Esophagus squamous epithelium (tissue), 5 donors: ENCODE measurements at regions not wholly inside any gene's neighbourhood (a gene's known extent, or its start where the extent isn't known, plus 50 kb on each side); places are given as distances from the start of the nearest gene placed in this dataset.

Source experiments
- DNase-seq: peaks from one replicate; lab custom pipeline; 2025; lab: John Stamatoyannopoulos, UW
- H3K27ac ChIP-seq, 4 donors: fragments of 200-600 bp; sonication (generic); one replicate each; pipeline ENCODE4 v1.5.1; 2016 to 2019; ENCODE audit warnings: mild to moderate bottlenecking in 1 of 4
- H3K27me3 ChIP-seq, 4 donors: fragments of 200-600 bp; sonication (generic); 1 replicate in 3 of 4; 2 replicates in 1 of 4; pipeline versions ENCODE4 v1.5.1 to v1.6.0; 2017 to 2021; ENCODE audit warnings: antibody characterized with exemption in 1 of 4
- H3K36me3 ChIP-seq, 3 donors: fragments of 200-600 bp; sonication (generic); one replicate each; pipeline ENCODE4 v1.5.1; 2016 to 2019
- H3K4me1 ChIP-seq, 3 donors: fragments of 200-600 bp; sonication (generic); one replicate each; pipeline ENCODE4 v1.5.1; 2017 to 2019
- H3K4me3 ChIP-seq, 4 donors: fragments of 200-600 bp; sonication (generic); 1 replicate in 3 of 4; 2 replicates in 1 of 4; pipeline ENCODE4 v1.5.1; 2016 to 2019; ENCODE audit warnings: mild to moderate bottlenecking in 2 of 4, moderate library complexity in 1 of 4
- H3K9me3 ChIP-seq, 3 donors: fragments of 200-600 bp; sonication (generic); one replicate each; pipeline ENCODE4 v1.5.1; 2016 to 2019
- POLR2A ChIP-seq, 4 donors: fragments of 450-650 bp; IDR thresholded peaks; one replicate each; pipeline ENCODE4 v1.6.1; 2017; ENCODE audit warnings: antibody characterized with exemption in 4 of 4, mild to moderate bottlenecking in 4 of 4, moderate library complexity in 3 of 4
- WGBS, 2 donors: methylation state at CpG; one replicate each; pipeline ENCODE4 v1.1.5; 2018; 5-methylcytosine and 5-hydroxymethylcytosine counted together
- intact Hi-C: fragments of 100-400 bp; cut with DNase I; formaldehyde crosslinking; loops from one replicate; pipeline ENCODE4 v1.15.0; 2022
- TF ChIP-seq, protein P1 (sequence below), 6 experiments: fragments of 450-650 bp in 4 of 6; fragments of 200-600 bp in 2 of 6; sonication (generic) in 2 of 6; IDR thresholded peaks; one replicate each; pipeline ENCODE4 v1.5.1; 2016 to 2019; ENCODE audit warnings: antibody characterized with exemption in 6 of 6, mild to moderate bottlenecking in 4 of 6, moderate library complexity in 4 of 6
- donor health status: DM: yes; HTN: yes; CAD: no.

DNA sequence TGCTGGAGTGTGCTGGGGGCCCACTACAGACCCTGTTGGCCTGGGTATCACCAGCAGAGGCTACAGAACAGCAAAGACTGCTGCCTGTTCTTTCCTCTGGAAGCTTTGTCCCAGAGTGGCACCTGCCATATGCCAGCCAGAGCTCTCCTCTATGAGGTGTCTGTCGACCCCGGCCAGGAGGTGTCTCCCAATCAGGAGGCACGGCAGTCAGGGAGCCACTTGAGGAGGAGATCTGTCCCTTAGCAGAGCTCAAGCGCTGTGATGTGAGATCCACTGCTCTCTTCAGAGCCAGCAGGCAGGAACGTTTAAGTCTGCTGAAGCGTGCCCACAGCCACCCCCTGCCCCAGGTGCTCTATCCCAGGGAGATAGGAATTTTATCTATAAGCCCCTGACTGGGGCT, 316.2 kb downstream of the ETV1 start:
- no peak for DNase-seq
- no peak for TF ChIP-seq POLR2A (IDR thresholded peaks at IDR 0.05)
- TF ChIP-seq, protein P1, sequence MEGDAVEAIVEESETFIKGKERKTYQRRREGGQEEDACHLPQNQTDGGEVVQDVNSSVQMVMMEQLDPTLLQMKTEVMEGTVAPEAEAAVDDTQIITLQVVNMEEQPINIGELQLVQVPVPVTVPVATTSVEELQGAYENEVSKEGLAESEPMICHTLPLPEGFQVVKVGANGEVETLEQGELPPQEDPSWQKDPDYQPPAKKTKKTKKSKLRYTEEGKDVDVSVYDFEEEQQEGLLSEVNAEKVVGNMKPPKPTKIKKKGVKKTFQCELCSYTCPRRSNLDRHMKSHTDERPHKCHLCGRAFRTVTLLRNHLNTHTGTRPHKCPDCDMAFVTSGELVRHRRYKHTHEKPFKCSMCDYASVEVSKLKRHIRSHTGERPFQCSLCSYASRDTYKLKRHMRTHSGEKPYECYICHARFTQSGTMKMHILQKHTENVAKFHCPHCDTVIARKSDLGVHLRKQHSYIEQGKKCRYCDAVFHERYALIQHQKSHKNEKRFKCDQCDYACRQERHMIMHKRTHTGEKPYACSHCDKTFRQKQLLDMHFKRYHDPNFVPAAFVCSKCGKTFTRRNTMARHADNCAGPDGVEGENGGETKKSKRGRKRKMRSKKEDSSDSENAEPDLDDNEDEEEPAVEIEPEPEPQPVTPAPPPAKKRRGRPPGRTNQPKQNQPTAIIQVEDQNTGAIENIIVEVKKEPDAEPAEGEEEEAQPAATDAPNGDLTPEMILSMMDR (IDR thresholded peaks at IDR 0.05): no peak
- Histone ChIP-seq H3K27me3 (no peaks in the 10 kb centered on the region), H3K4me3 (no peak overlapping the region), H3K4me1 (no peaks in the 10 kb centered on the region), H3K27ac (no peak overlapping the region), H3K9me3 (no peaks in the 10 kb centered on the region), H3K36me3 (no peaks in the 10 kb centered on the region)
- intact Hi-C loops: no loop called here
- WGBS, 2 donors: 85% methylated on average over 3 of the region's 6 CpGs; no CpG with 5 or more reads in 1 of the 2 donors

DNA sequence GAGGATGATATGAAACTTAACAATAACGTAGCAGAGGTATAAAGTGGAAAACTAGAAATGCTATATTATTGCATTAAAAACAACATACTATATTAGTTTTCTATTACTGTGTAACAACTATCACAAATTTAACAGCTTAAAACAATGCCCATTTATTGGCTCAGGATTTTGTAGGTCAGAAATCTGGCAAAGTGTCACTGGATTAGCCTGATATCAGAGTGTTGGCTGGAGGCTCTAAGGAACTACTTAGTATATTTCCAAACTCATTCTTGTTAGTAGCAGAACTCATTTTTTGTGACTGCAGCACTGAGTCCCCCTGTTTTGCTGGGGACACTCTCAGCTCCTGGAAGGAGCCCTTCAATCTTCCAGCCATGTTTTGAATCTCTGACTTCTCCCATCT, 306.8 kb downstream of the ETV1 start:
- intact Hi-C loops: no loop called here
- WGBS, 2 donors: 80 to 84% methylated on average over 1 of the region's 1 CpG
- H3K36me3 ChIP-seq: no peaks in the 10 kb centered on the region

DNA sequence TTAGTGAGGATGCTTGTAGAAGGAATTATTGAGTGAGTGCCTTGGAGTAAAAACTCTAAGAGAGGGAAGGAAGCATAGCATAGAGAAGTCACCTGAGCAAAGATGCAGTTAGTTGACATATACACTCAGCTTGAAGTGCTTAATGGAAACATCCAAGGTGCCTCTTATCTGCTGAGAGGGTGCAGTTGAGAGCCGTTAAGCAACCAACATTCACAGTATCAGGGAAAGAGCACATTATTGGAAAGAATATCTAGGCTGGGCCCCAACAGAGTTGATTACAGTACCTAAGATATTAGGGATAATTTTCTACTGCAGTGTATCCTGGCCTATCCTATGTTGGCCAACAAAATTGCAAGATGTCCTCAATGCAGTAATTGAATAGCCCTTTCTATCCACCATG, 302.0 kb downstream of the ETV1 start:
- no peaks in the 10 kb centered on the region for H3K36me3 ChIP-seq
- H3K27ac ChIP-seq: no peak overlapping the region
- no peak for DNase-seq
- H3K4me3 ChIP-seq: no peak overlapping the region
- no peaks in the 10 kb centered on the region for H3K9me3 ChIP-seq
- TF ChIP-seq POLR2A (IDR thresholded peaks at IDR 0.05): no peak
- TF ChIP-seq, protein P1 (IDR thresholded peaks at IDR 0.05): no peak
- H3K27me3 ChIP-seq: no peaks in the 10 kb centered on the region
- intact Hi-C loops: no loop called here
- 89 to 93% methylated on average over 1 of the region's 1 CpG for WGBS, 2 donors
- no peaks in the 10 kb centered on the region for H3K4me1 ChIP-seq

More for the DNA sequence above, 306.8 kb downstream of the ETV1 start:
- no peak for TF ChIP-seq POLR2A (IDR thresholded peaks at IDR 0.05)
- TF ChIP-seq, protein P1 (IDR thresholded peaks at IDR 0.05): no peak
- Histone ChIP-seq H3K27me3 (no peaks in the 10 kb centered on the region), H3K9me3 (no peaks in the 10 kb centered on the region), H3K4me1 (no peaks in the 10 kb centered on the region), H3K4me3 (no peak overlapping the region), H3K27ac (no peak overlapping the region)
- DNase-seq: no peak

DNA sequence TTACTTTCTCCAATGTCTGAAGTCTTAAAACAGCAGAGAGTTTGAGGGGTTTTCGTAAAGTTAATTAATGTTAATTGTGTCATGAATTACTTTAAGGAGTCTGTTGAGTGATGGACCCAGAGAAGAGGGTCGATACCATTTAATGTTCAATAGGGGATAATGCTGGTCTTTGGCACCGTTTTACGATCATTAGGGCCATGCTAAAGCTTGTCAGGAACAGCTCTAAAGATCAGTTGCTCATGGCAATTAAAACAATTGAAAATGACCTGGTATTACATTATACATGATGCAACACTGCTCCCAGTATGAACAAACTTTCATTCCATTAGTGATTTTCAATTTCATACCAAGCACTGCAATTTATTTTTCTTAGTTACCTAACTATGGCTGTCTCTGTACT, 296.9 kb downstream of the ETV1 start:
- H3K4me3 ChIP-seq: no peak overlapping the region
- H3K4me1 ChIP-seq: no peaks in the 10 kb centered on the region
- no peak overlapping the region for H3K27ac ChIP-seq
- no peaks in the 10 kb centered on the region for H3K9me3 ChIP-seq
- no peak for DNase-seq
- 83 to 91% methylated on average over 4 of the region's 4 CpGs for WGBS, 2 donors
- intact Hi-C loops: no loop called here
- no peak for TF ChIP-seq POLR2A (IDR thresholded peaks at IDR 0.05)
- TF ChIP-seq, protein P1 (IDR thresholded peaks at IDR 0.05): no peak
- no peaks in the 10 kb centered on the region for H3K27me3 ChIP-seq
- no peaks in the 10 kb centered on the region for H3K36me3 ChIP-seq

DNA sequence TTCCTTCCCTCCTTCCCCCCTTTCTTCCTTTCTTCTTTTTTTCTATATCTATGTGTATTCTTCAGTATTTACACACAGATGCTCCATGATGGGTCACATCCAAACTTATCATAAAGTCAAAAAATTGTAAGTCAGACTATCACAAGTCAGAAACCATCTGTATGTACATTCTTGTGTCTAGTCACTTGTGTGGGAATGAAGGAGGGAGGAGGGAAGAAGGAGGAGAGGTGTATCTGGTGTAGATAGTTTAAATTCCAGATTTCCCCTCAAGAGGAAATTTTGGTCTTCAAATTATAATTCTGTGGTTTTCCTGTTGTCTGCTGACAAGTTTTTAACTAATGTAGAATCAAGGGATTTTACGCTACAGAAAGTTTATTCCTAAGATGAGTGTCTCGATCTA, 287.2 kb downstream of the ETV1 start:
- 83 to 84% methylated on average over 2 of the region's 2 CpGs for WGBS, 2 donors
- intact Hi-C loops: no loop called here
- H3K4me3 ChIP-seq: no peak overlapping the region

DNA sequence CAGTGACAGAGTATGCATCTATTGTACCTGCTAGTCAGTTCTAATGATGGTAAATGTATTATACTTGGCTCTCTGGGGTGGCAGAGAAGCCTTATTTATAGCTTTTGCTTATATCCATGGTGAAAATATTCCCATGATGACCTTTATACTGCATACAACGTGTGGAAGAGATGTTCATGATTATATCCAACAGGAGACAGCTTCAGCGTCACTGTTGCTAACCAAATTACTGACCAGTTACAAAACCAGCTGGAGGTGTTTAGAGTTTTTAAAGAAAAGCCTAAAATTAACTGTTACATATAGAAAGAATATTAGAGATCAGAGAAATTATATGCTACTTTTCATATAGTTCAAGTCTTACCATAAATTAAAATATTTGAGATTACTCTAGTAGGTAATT, 280.8 kb downstream of the ETV1 start:
- TF ChIP-seq, protein P1 (IDR thresholded peaks at IDR 0.05): no peak
- no peak for TF ChIP-seq POLR2A (IDR thresholded peaks at IDR 0.05)
- intact Hi-C loops: no loop called here
- 62 to 71% methylated on average over 2 of the region's 2 CpGs for WGBS, 2 donors
- Histone ChIP-seq H3K27ac (no peak overlapping the region), H3K9me3 (no peaks in the 10 kb centered on the region), H3K27me3 (no peaks in the 10 kb centered on the region), H3K4me3 (no peak overlapping the region), H3K4me1 (no peaks in the 10 kb centered on the region), H3K36me3 (no peaks in the 10 kb centered on the region)
- DNase-seq: no peak

More for the DNA sequence above, 287.2 kb downstream of the ETV1 start:
- no peak for TF ChIP-seq POLR2A (IDR thresholded peaks at IDR 0.05)
- H3K36me3 ChIP-seq: no peaks in the 10 kb centered on the region
- H3K4me1 ChIP-seq: no peaks in the 10 kb centered on the region
- DNase-seq: no peak
- H3K27ac ChIP-seq: no peak overlapping the region
- H3K27me3 ChIP-seq: no peaks in the 10 kb centered on the region
- H3K9me3 ChIP-seq: no peaks in the 10 kb centered on the region
